PC-3 (cell line): ENCODE measurements at regions not wholly inside any gene's neighbourhood (a gene's known extent, or its start where the extent isn't known, plus 50 kb on each side); places are given as distances from the start of the nearest gene placed in this dataset.

Experiments used
- ATAC-seq: fragments of 200-7000 bp; cut with Tn5 transposase; 2 replicates; pipeline ENCODE4 v1.9.1; 2020; ENCODE audit warnings: mild to moderate bottlenecking, moderate library complexity
- BruUV-seq: library from RNA; stranded (reverse); fragments of 400-500 nt; replicated peaks from 2 replicates; lab custom pipeline; 2021; lab: Mats Ljungman, UMichigan
- CTCF ChIA-PET: fragments of 300-600 bp; sonication (Branson Sonifier 250); formaldehyde crosslinking; loops from one replicate; lab custom pipeline; 2022; ENCODE audit warnings: antibody characterized with exemption; lab: Charles Lee
- POLR2A ChIA-PET: fragments of 300-600 bp; sonication (Branson Sonifier 250); formaldehyde crosslinking; loops from one replicate; lab custom pipeline; 2022; ENCODE audit warnings: antibody characterized with exemption; ENCODE audit not compliant: unreplicated experiment; lab: Charles Lee
- DNase-seq: peaks from one replicate; pipeline ENCODE4 v3.0.0-alpha.2; 2015
- H2AFZ ChIP-seq: fragments of 300-600 bp; sonication (generic); 2 replicates; pipeline ENCODE4 v1.6.0; 2016; ENCODE audit warnings: antibody characterized with exemption, low read length
- H3F3A ChIP-seq: fragments of 300-600 bp; sonication (generic); one replicate; pipeline ENCODE4 v1.6.0; 2017; ENCODE audit warnings: antibody characterized with exemption, low read length, control low read depth, mild to moderate bottlenecking; ENCODE audit not compliant: unreplicated experiment
- H3K27ac ChIP-seq: fragments of 300-600 bp; sonication (generic); 2 replicates; pipeline ENCODE4 v1.5.1; 2016; ENCODE audit warnings: mild to moderate bottlenecking, low read length
- H3K27me3 ChIP-seq: fragments of 300-600 bp; sonication (generic); 2 replicates; pipeline ENCODE4 v1.6.1; 2016; ENCODE audit warnings: low read length, mixed read lengths
- H3K36me3 ChIP-seq: fragments of 300-600 bp; sonication (generic); 2 replicates; pipeline ENCODE4 v1.6.1; 2016; ENCODE audit warnings: low read depth, mixed run types, low read length, mixed read lengths
- H3K4me1 ChIP-seq: fragments of 300-600 bp; sonication (generic); 2 replicates; pipeline ENCODE4 v1.5.1; 2016; ENCODE audit warnings: low read length; ENCODE audit not compliant: insufficient read depth
- H3K4me2 ChIP-seq: fragments of 300-600 bp; sonication (generic); 2 replicates; pipeline ENCODE4 v1.6.0; 2016; ENCODE audit warnings: low read length
- H3K4me3 ChIP-seq: fragments of 300-600 bp; sonication (generic); 2 replicates; pipeline ENCODE4 v1.5.1; 2016; ENCODE audit warnings: mild to moderate bottlenecking, low read length, mixed read lengths
- H3K79me2 ChIP-seq: fragments of 300-600 bp; sonication (generic); 2 replicates; pipeline ENCODE4 v1.6.1; 2017; ENCODE audit warnings: low read length, mixed read lengths
- H3K9ac ChIP-seq: fragments of 300-600 bp; sonication (generic); 2 replicates; pipeline ENCODE4 v1.6.0; 2016; ENCODE audit warnings: mild to moderate bottlenecking, low read length
- H3K9me2 ChIP-seq: fragments of 300-600 bp; sonication (generic); replicated peaks from 2 replicates; pipeline ENCODE4 v1.6.1; 2016; ENCODE audit warnings: mixed run types, low read length, mixed read lengths
- H3K9me3 ChIP-seq: fragments of 300-600 bp; sonication (generic); 2 replicates; pipeline ENCODE4 v1.6.1; 2016; ENCODE audit warnings: low read length, mixed read lengths
- H4K20me1 ChIP-seq: fragments of 300-600 bp; sonication (generic); 2 replicates; pipeline ENCODE4 v1.6.1; 2016; ENCODE audit warnings: low read length, mixed read lengths
- CTCF ChIP-seq: fragments of 300-600 bp; sonication (generic); conservative IDR thresholded peaks from 2 replicates; pipeline ENCODE4 v1.5.1; 2017; ENCODE audit warnings: antibody characterized with exemption, low read depth, mild to moderate bottlenecking, low read length
- EZH2 ChIP-seq: fragments of 300-600 bp; sonication (generic); IDR thresholded peaks from one replicate; pipeline ENCODE4 v1.6.1; 2017; ENCODE audit warnings: antibody characterized with exemption, mild to moderate bottlenecking, low read length; ENCODE audit not compliant: unreplicated experiment
- EZH2phosphoT487 ChIP-seq: fragments of 300-600 bp; sonication (generic); IDR thresholded peaks from 2 replicates; pipeline ENCODE4 v1.6.1; 2018; ENCODE audit warnings: mild to moderate bottlenecking, antibody characterized with exemption, low read length, borderline replicate concordance
- intact Hi-C: fragments of 100-400 bp; cut with micrococcal nuclease; formaldehyde crosslinking; loops from 2 replicates; pipeline ENCODE4 v1.9.0; 2023

- Histone ChIP-seq H3K36me3 (no peaks in the 10 kb centered on the region), H3K9me3 (no peaks in the 10 kb centered on the region), H3K27ac (no peak overlapping the region), H3K9ac (no peak overlapping the region), H3K4me2 (no peak overlapping the region), H3K4me3 (no peak overlapping the region), H3F3A (no peaks in the 10 kb centered on the region), H3K27me3 (no peaks in the 10 kb centered on the region), H2AFZ (no peak overlapping the region), H3K4me1 (peaks cover 37% of the 10 kb centered on the region), H4K20me1 (no peaks in the 10 kb centered on the region), H3K9me2 (no peaks in the 10 kb centered on the region), H3K79me2 (no peaks in the 10 kb centered on the region)
- POLR2A ChIA-PET, result no interaction called here
- CTCF ChIA-PET, result interaction anchor here (0.6 to 1.4 kb wide), 5 partner anchors 18 to 494 kb away, joined by 3 to 6 read pairs (median 4); no protein-coding TSS in a partner anchor
- TF ChIP-seq EZH2phosphoT487 (no peak), EZH2 (no peak), CTCF (peak; percentile 95)
- no TSS peak for BruUV-seq
- DNase-seq, result peak; percentile 77
- intact Hi-C loops, result loop anchor here (5.0 kb wide), 2 partner anchors 153 to 313 kb away; no protein-coding TSS in a partner anchor
- peak; percentile 29; the same call in 1 of the 2 replicates for ATAC-seq
Observed at GRCh38 chr3:24680214-24680967, 185.7 kb upstream of the THRB start.

- peaks cover 44% of the 10 kb centered on the region for H3K4me1 ChIP-seq
- DNase-seq (peak; percentile 30), ATAC-seq (no peak)
- no peak overlapping the region for H3K27ac ChIP-seq
- H3K4me2 ChIP-seq, result no peak overlapping the region
- intact Hi-C loops, result loop anchor here (2.0 to 5.0 kb wide), 4 partner anchors 91 to 409 kb away; no protein-coding TSS in a partner anchor
- no peak overlapping the region for H3K9ac ChIP-seq
- H3K9me3 ChIP-seq, result no peaks in the 10 kb centered on the region
- H2AFZ ChIP-seq, result no peak overlapping the region
- H3K79me2 ChIP-seq, result no peaks in the 10 kb centered on the region
- no TSS peak for BruUV-seq
- no peaks in the 10 kb centered on the region for H3K9me2 ChIP-seq
- no peaks in the 10 kb centered on the region for H3K27me3 ChIP-seq
- no peak overlapping the region for H3K4me3 ChIP-seq
- POLR2A ChIA-PET, result no interaction called here
- TF ChIP-seq CTCF (no peak), EZH2phosphoT487 (no peak), EZH2 (no peak)
- H3K36me3 ChIP-seq, result no peaks in the 10 kb centered on the region
- CTCF ChIA-PET, result no interaction called here
- no peaks in the 10 kb centered on the region for H3F3A ChIP-seq
- H4K20me1 ChIP-seq, result no peaks in the 10 kb centered on the region
Observed at GRCh38 chr3:24682141-24682547, 187.5 kb upstream of the THRB start.
